ENCODE measurements at regions not wholly inside any gene's neighbourhood (a gene's known extent, or its start where the extent isn't known, plus 50 kb on each side); places are given as distances from the start of the nearest gene placed in this dataset.

DNA sequence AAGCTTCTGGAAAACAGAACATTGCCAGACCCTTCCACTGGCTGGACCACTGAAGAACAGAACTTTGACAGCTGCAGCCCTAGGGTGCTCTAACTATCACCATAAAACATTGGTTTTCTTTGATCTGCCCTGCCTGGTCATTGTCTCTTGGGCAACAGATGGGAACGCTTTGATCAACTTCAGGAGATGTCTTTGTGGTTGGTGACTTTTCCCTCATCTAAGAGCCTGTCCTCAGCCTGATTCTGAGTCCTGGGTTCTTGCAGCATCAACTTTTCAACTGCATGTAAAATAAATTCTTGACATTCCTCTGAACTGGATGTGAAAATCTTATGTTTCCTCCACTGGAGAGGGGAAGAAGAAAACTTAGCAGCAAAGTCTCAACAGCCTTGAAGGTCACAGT lies 53.1 kb upstream of the ZNRF2 start:
- TF ChIP-seq POLR2AphosphoS5 (IDR thresholded peaks at IDR 0.05; ENCODE audit: low read depth, low read length): no peak
- TF ChIP-seq POLR2A (IDR thresholded peaks at IDR 0.05; ENCODE audit: low read depth, low read length): no peak

Measured in GM12892 (cell line).